Naive thymus-derived CD8-positive, alpha-beta T cell (primary cell): ENCODE measurements at regions not wholly inside any gene's neighbourhood (a gene's known extent, or its start where the extent isn't known, plus 50 kb on each side); places are given as distances from the start of the nearest gene placed in this dataset.

Experiments used
- ATAC-seq, 2 donors: fragments of 150-1000 bp; cut with Tn5 transposase in 1 of 2; sonication (Bioruptor Pico), chemical (Tn5 transposase) in 1 of 2; 1 replicate in 1 of 2; 2 replicates in 1 of 2; pipeline ENCODE4 v1.10.0; 2021; ENCODE audit warnings: mild to moderate bottlenecking in 2 of 2, moderate library complexity in 2 of 2
- POLR2A ChIA-PET: fragments of 350-600 bp; sonication (Branson Sonifier 250); formaldehyde crosslinking; loops from one replicate; lab custom pipeline; 2021; ENCODE audit warnings: antibody characterized with exemption; lab: Charles Lee
- DNase-seq, 10 donors: peaks; one replicate each; pipeline versions ENCODE4 v3.0.0 to v3.0.0-alpha.2; 2020 to 2022
- H3K27ac Mint-ChIP-seq, 10 donors: one replicate each; pipeline ENCODE4 v1.8.0; 2020 to 2022; ENCODE audit warnings: mild to moderate bottlenecking in 10 of 10, mixed read lengths in 10 of 10, moderate library complexity in 4 of 10, inconsistent platforms in 1 of 10
- H3K27me3 Mint-ChIP-seq, 5 donors: one replicate each; pipeline ENCODE4 v1.8.0; 2021 to 2022; ENCODE audit warnings: mixed read lengths in 5 of 5
- H3K36me3 Mint-ChIP-seq, 3 donors: one replicate each; pipeline ENCODE4 v1.8.0; 2020 to 2022; ENCODE audit warnings: mixed read lengths in 3 of 3, mild to moderate bottlenecking in 2 of 3, inconsistent platforms in 1 of 3
- H3K4me1 Mint-ChIP-seq, 4 donors: one replicate each; pipeline ENCODE4 v1.8.0; 2021 to 2022; ENCODE audit warnings: mixed read lengths in 4 of 4
- H3K4me3 Mint-ChIP-seq, 10 donors: one replicate each; pipeline ENCODE4 v1.8.0; 2020 to 2022; ENCODE audit warnings: mild to moderate bottlenecking in 10 of 10, mixed read lengths in 10 of 10, moderate library complexity in 6 of 10, inconsistent platforms in 1 of 10
- H3K9me3 Mint-ChIP-seq, 9 donors: one replicate each; pipeline ENCODE4 v1.8.0; 2020 to 2022; ENCODE audit warnings: mixed read lengths in 9 of 9, mild to moderate bottlenecking in 3 of 9, inconsistent platforms in 1 of 9, moderate library complexity in 1 of 9

- POLR2A ChIA-PET = no interaction called here
- no peaks in the 10 kb centered on the region for H3K4me1 Mint-ChIP-seq
- H3K36me3 Mint-ChIP-seq = no peaks in the 10 kb centered on the region
- H3K27me3 Mint-ChIP-seq = peaks cover 8 to 36% (median 16%) of the 10 kb centered on the region in 5 donors
- H3K9me3 Mint-ChIP-seq = no peaks in the 10 kb centered on the region
- no peak overlapping the region for H3K27ac Mint-ChIP-seq
- no peak overlapping the region for H3K4me3 Mint-ChIP-seq
- ATAC-seq (no peak), DNase-seq (no peak)
Measured at GRCh38 chr9:126154182-126154827, 172.3 kb upstream of the MVB12B start.

DNA sequence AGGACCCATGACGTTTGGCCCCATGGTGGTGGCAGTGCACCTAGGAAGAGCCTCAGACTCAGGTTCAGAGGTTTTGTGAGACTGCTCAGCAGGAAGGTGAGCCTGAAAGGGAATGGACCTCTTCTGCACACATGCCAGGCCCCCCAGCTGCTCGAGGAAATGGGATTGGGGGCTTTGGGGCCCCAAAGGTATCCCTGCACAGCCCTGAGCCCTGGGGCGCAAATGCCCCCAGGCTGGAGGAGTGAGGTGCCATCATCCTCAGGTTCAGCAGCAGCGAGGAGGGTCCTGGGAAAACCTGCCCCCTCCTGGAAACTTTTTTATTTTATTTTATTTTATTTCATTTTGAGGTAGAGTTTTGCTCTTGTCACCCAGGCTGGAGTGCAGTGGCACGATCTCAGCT is 171.8 kb upstream of the MVB12B start:
- Mint-ChIP-seq H3K36me3 (no peaks in the 10 kb centered on the region), H3K27ac (no peak overlapping the region), H3K27me3 (peaks cover 8 to 36% (median 16%) of the 10 kb centered on the region in 5 donors), H3K4me3 (no peak overlapping the region), H3K9me3 (no peaks in the 10 kb centered on the region), H3K4me1 (no peaks in the 10 kb centered on the region)
- ATAC-seq (no peak), DNase-seq (no peak)
- POLR2A ChIA-PET = no interaction called here

- peaks cover 7 to 32% (median 15%) of the 10 kb centered on the region in 5 donors for H3K27me3 Mint-ChIP-seq
Measured at GRCh38 chr9:126155756-126156664, 170.6 kb upstream of the MVB12B start.

GRCh38 chr9:126156898-126157297 is 169.7 kb upstream of the MVB12B start:
- Mint-ChIP-seq H3K27ac (peak overlapping the region in 1 of 10 donors; percentile 53), H3K9me3 (no peaks in the 10 kb centered on the region), H3K4me3 (no peak overlapping the region), H3K36me3 (no peaks in the 10 kb centered on the region), H3K4me1 (no peaks in the 10 kb centered on the region), H3K27me3 (peaks cover 7 to 29% (median 15%) of the 10 kb centered on the region in 5 donors)
- ATAC-seq = no peak
- DNase-seq = no peak
- POLR2A ChIA-PET = no interaction called here

More at GRCh38 chr9:126155756-126156664, 170.6 kb upstream of the MVB12B start:
- POLR2A ChIA-PET = no interaction called here
- Mint-ChIP-seq H3K9me3 (no peaks in the 10 kb centered on the region), H3K4me1 (no peaks in the 10 kb centered on the region), H3K36me3 (no peaks in the 10 kb centered on the region), H3K4me3 (no peak overlapping the region), H3K27ac (no peak overlapping the region)
- DNase-seq (no peak), ATAC-seq (no peak)

GRCh38 chr9:126157423-126157822 is 169.2 kb upstream of the MVB12B start:
- DNase-seq (no peak), ATAC-seq (no peak)
- Mint-ChIP-seq H3K4me3 (no peak overlapping the region), H3K36me3 (no peaks in the 10 kb centered on the region), H3K27ac (no peak overlapping the region), H3K9me3 (no peaks in the 10 kb centered on the region), H3K27me3 (peaks cover 7 to 29% (median 15%) of the 10 kb centered on the region in 5 donors), H3K4me1 (no peaks in the 10 kb centered on the region)
- POLR2A ChIA-PET = no interaction called here

DNA sequence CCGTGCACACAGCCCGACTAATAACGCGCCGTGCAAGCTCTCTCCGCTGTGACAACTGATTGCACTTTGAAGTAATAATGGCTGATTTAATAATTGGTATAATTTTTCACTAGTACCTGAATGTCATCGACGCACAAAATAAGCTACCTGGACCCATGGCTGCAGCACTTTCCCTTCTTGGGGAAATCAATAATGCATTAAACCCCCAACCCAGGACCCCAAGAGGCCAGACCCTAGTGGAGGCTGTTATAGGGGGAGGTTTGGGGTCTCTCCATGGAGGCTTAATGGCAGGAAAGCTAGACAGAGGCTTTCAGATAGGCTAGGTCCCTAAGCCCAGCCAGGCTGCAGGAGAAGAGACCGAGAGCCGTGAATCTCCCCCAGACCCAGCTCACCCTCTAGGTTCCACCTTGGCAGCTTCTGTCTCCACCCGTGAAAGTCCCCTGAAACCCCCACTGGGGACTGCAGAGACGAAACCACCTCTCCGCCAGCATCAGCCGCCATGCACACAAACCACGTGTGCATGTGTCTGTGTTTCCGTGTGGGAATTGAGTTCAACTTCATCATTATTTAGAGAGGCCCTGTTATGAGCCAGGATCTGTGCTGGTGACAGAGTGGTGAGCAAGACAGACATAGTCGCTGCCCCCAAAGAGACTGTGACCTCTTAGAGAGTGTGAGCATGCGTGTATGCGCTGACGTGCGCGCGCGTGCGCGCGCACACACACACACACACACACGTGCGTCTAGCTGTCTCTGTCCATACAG is 168.6 kb upstream of the MVB12B start:
- Mint-ChIP-seq H3K4me3 (no peak overlapping the region), H3K4me1 (no peaks in the 10 kb centered on the region), H3K9me3 (no peaks in the 10 kb centered on the region), H3K36me3 (no peaks in the 10 kb centered on the region), H3K27ac (no peak overlapping the region), H3K27me3 (peaks cover 7 to 28% (median 15%) of the 10 kb centered on the region in 5 donors)
- DNase-seq (no peak), ATAC-seq (no peak)
- POLR2A ChIA-PET = interaction anchor here (0.7 kb wide), 1 partner anchor 22 kb away, joined by 4 read pairs; no protein-coding TSS in a partner anchor

GRCh38 chr9:126158588-126159429 is 167.8 kb upstream of the MVB12B start:
- H3K27me3 Mint-ChIP-seq = peaks cover 6 to 27% (median 20%) of the 10 kb centered on the region in 5 donors
- H3K36me3 Mint-ChIP-seq = no peaks in the 10 kb centered on the region
- no peak overlapping the region for H3K4me3 Mint-ChIP-seq
- ATAC-seq = no peak
- POLR2A ChIA-PET = interaction anchor here (0.7 kb wide), 1 partner anchor 21 kb away, joined by 4 read pairs; no protein-coding TSS in a partner anchor
- H3K27ac Mint-ChIP-seq = no peak overlapping the region
- H3K9me3 Mint-ChIP-seq = no peaks in the 10 kb centered on the region
- DNase-seq = no peak
- no peaks in the 10 kb centered on the region for H3K4me1 Mint-ChIP-seq

DNA sequence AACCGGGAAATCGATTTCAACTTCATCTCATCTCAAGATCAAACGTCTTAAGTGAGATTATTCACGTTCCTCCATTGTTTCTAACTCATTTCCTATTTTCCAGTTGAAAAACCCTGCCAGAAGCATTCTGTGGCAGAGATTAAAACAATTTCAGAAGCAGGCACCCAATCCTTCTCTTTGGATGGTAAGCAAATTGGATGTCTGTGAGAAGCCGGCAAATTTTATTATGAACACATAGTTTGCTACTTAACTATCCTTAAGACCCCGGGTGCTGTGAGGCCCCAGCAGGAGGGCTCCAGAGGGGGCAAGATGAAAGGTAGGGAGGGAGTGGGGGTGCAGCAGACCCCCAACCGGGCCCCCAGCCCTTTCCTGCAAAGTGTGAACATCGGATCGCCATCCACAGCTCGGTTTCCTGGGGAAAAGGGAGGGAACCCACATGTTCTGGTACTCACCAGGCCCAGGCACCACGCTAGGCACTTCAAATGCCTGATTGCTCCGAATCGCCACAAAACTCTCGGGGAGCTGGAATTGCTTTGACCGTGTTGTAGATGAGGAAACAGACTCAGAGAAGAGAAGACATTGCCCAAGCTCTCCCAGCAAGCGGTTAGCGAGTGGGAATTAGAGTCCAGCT is 167.1 kb upstream of the MVB12B start:
- Mint-ChIP-seq H3K4me3 (no peak overlapping the region), H3K9me3 (no peaks in the 10 kb centered on the region), H3K4me1 (no peaks in the 10 kb centered on the region), H3K27ac (peak overlapping the region in 1 of 10 donors; percentile 9), H3K36me3 (no peaks in the 10 kb centered on the region), H3K27me3 (peaks cover 6 to 27% (median 20%) of the 10 kb centered on the region in 5 donors)
- ATAC-seq (no peak), DNase-seq (no peak)
- POLR2A ChIA-PET = no interaction called here

- ATAC-seq (no peak), DNase-seq (no peak)
- Mint-ChIP-seq H3K4me3 (no peak overlapping the region), H3K27ac (peak overlapping the region in 1 of 10 donors; percentile 59), H3K9me3 (no peaks in the 10 kb centered on the region), H3K4me1 (no peaks in the 10 kb centered on the region), H3K27me3 (peaks cover 6 to 32% (median 21%) of the 10 kb centered on the region in 5 donors), H3K36me3 (no peaks in the 10 kb centered on the region)
- POLR2A ChIA-PET = no interaction called here
Measured at GRCh38 chr9:126160067-126160853, 166.4 kb upstream of the MVB12B start.

DNA sequence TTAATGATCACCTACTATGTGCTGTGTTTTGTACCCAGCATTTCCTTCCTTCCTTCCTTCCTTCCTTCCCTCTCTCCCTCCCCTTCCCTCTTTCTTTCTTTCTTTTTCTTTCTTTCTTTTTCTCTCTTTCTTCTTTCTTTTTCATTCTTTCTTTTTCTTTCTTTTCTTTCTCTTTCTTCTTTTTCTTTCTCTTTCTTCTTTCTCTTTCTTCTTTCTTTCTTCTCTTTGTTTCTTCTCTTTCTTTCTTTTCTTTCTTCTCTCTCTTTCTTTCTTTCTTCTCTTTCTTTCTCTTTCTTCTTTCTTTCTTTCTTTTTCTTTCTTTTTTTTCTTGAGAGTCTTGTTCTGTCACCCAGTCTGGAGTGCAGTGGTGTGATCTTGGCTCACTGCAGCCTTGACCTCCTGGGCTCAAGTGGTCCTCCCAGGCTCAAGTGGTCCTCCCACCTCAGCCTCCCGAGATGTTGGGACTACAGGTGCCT is 165.7 kb upstream of the MVB12B start:
- H3K36me3 Mint-ChIP-seq = no peaks in the 10 kb centered on the region

More for the DNA sequence above, 165.7 kb upstream of the MVB12B start:
- Mint-ChIP-seq H3K4me1 (no peaks in the 10 kb centered on the region), H3K27ac (peak overlapping the region in 1 of 10 donors; percentile 59), H3K4me3 (no peak overlapping the region), H3K9me3 (no peaks in the 10 kb centered on the region), H3K27me3 (peaks cover 6 to 38% (median 24%) of the 10 kb centered on the region in 5 donors)
- DNase-seq = no peak
- ATAC-seq = no peak
- POLR2A ChIA-PET = no interaction called here
